Choroid plexus epithelial cell (primary cell): ENCODE measurements at regions not wholly inside any gene's neighbourhood (a gene's known extent, or its start where the extent isn't known, plus 50 kb on each side); places are given as distances from the start of the nearest gene placed in this dataset.

Source experiments
- DNase-seq: peaks from one replicate; pipeline ENCODE4 v3.0.0-alpha.2; 2010; ENCODE audit warnings: low read depth
- H3K4me3 ChIP-seq: 2 replicates; pipeline ENCODE4 v1.5.1; 2011; ENCODE audit warnings: low read depth, mild to moderate bottlenecking, control low read depth, low read length, moderate library complexity
- CTCF ChIP-seq: conservative IDR thresholded peaks from 2 replicates; pipeline ENCODE4 v1.5.1; 2011; ENCODE audit warnings: low read depth, mild to moderate bottlenecking, control low read depth, inconsistent platforms, low read length, moderate library complexity

GRCh38 chr18:68234676-68235075 lies 480.2 kb downstream of the TMX3 start:
- no peak overlapping the region for H3K4me3 ChIP-seq
- no peak for DNase-seq
- no peak for TF ChIP-seq CTCF

- DNase-seq = peak; percentile 33
- no peak for TF ChIP-seq CTCF
- no peak overlapping the region for H3K4me3 ChIP-seq
Measured at GRCh38 chr18:68234131-68234530, 480.8 kb downstream of the TMX3 start.

DNA sequence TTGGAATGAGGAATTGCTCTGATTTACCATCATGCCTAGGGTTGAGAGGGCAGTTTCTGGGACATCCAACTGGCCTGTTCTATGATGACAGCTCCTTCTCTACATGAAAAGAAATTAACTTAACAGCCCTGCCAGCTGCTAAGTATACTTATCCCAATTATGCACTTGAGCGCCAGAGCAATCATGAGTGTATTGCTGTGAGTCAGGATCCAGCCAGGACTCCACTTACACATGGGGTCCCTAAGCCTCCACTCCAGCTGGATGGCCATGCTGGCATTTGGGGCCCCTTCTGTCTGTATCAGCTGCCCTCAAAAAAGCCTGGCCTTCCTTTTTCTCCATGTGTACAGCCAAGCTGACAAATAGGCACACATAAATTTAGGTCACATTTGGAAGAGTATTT lies 481.9 kb downstream of the TMX3 start:
- no peak for TF ChIP-seq CTCF
- no peak overlapping the region for H3K4me3 ChIP-seq
- no peak for DNase-seq

- TF ChIP-seq CTCF = no peak
- H3K4me3 ChIP-seq = no peak overlapping the region
- no peak for DNase-seq
Measured at GRCh38 chr18:68229351-68229750, 485.6 kb downstream of the TMX3 start.

DNA sequence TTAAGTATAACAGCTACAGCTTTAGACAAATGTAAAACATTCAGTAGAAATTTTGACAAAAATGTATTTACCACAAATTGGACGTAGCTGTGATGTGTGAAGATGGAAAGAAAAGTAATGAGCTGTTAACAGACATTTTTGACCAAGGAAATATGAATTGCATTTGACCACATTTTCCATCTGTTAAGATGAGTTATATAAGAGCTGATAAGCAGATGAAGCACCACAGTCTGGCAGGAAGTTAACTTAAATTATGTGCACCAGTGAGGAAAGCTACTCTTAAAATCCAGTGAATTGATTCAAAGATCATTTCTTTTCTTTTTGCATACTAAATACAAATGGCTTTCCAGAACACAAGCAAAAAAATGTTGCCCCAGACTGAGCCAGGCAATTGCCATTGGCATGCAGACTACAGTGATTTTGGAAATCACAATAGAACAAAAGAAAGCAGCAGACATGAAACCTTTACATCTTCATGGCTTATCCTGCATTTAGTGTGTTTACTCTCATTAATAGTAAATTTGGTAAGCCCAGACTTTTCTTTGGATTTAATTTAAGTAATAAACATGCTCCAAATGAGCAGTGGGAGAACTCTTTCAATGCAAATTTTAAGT lies 493.7 kb downstream of the TMX3 start:
- DNase-seq = peak; percentile 24
- no peak overlapping the region for H3K4me3 ChIP-seq
- TF ChIP-seq CTCF = no peak

GRCh38 chr18:68220458-68220857 lies 494.4 kb downstream of the TMX3 start:
- no peak overlapping the region for H3K4me3 ChIP-seq
- DNase-seq = no peak
- TF ChIP-seq CTCF = no peak

- TF ChIP-seq CTCF = no peak
- DNase-seq = no peak
- no peak overlapping the region for H3K4me3 ChIP-seq
Measured at GRCh38 chr18:68219872-68220271, 495.0 kb downstream of the TMX3 start.
